ENCODE measurements at regions not wholly inside any gene's neighbourhood (a gene's known extent, or its start where the extent isn't known, plus 50 kb on each side); places are given as distances from the start of the nearest gene placed in this dataset.

- Histone ChIP-seq H3K27me3 (ENCODE audit: insufficient read depth, low read depth, low read length) (no peaks in the 10 kb centered on the region), H3K9me2 (ENCODE audit: insufficient read depth, low read length) (no peaks in the 10 kb centered on the region), H3K9me3 (ENCODE audit: low read length) (no peaks in the 10 kb centered on the region), H4K20me1 (ENCODE audit: insufficient read depth) (no peaks in the 10 kb centered on the region), H3F3A (ENCODE audit: insufficient read depth, low read length, poor library complexity, severe bottlenecking) (no peaks in the 10 kb centered on the region), H3K9ac (ENCODE audit: low read length) (no peak overlapping the region), H3K4me2 (ENCODE audit: low read length) (no peak overlapping the region), H3K36me3 (ENCODE audit: insufficient read depth, low read length) (no peaks in the 10 kb centered on the region), H2AFZ (ENCODE audit: low read depth, low read length) (no peak overlapping the region), H3K79me2 (replicated peaks; ENCODE audit: insufficient read depth, low read length) (no peaks in the 10 kb centered on the region), H3K27ac (ENCODE audit: low read length) (no peak overlapping the region), H3K4me3 (ENCODE audit: low read length) (no peak overlapping the region)
- TF ChIP-seq EZH2 (IDR thresholded peaks at IDR 0.05; ENCODE audit: borderline replicate concordance, insufficient read depth, low read length, poor library complexity, severe bottlenecking), result no peak
Measured at GRCh38 chr7:42687211-42688055, 224.4 kb downstream of the C7orf25 start.

DNA sequence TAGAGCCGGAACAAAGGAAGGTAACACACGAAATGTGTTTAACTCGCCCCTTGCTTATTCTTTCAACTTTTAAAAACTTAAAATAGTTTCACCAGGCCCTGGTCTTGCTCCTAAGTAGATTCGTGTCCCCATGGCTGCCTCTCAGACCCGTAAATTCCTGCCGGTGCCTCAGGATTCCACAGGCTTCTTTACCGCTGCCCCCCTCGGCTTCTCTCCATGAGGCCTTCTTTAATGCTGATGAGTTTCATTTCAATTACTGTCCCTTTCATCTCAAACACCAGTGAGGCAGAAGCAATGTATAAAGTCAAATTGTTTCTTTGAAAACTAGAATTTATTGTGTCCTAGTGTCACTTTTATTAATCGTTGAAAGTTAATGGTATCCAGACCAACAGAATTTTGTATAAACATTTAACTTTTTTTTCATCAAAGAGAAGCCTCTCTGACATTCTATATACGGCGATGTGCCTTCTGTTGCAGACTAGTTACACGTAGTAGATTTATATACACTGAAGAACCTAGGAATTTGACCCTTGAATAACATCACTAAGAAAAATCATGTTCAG lies 225.2 kb downstream of the C7orf25 start:
- no peak overlapping the region for H3K4me3 ChIP-seq (ENCODE audit: low read length)
- no peaks in the 10 kb centered on the region for H3F3A ChIP-seq (ENCODE audit: insufficient read depth, low read length, poor library complexity, severe bottlenecking)
- no peaks in the 10 kb centered on the region for H4K20me1 ChIP-seq (ENCODE audit: insufficient read depth)
- TF ChIP-seq REST (IDR thresholded peaks at IDR 0.05; ENCODE audit: borderline replicate concordance) (no peak), CTCF (IDR thresholded peaks at IDR 0.05; ENCODE audit: poor library complexity, severe bottlenecking) (no peak), RAD21 (conservative IDR thresholded peaks at IDR 0.05) (no peak), SMC3 (conservative IDR thresholded peaks at IDR 0.05; ENCODE audit: poor library complexity) (no peak), EP300 (conservative IDR thresholded peaks at IDR 0.05; ENCODE audit: poor library complexity, severe bottlenecking) (no peak), TAF1 (IDR thresholded peaks at IDR 0.05; ENCODE audit: low read depth) (no peak), POLR2AphosphoS5 (IDR thresholded peaks at IDR 0.05) (no peak), EZH2 (IDR thresholded peaks at IDR 0.05; ENCODE audit: borderline replicate concordance, insufficient read depth, low read length, poor library complexity, severe bottlenecking) (no peak)
- no peak overlapping the region for H3K9ac ChIP-seq (ENCODE audit: low read length)
- no peak overlapping the region for H3K4me2 ChIP-seq (ENCODE audit: low read length)
- H3K36me3 ChIP-seq (ENCODE audit: insufficient read depth, low read length), result no peaks in the 10 kb centered on the region
- H3K79me2 ChIP-seq (replicated peaks; ENCODE audit: insufficient read depth, low read length), result no peaks in the 10 kb centered on the region
- H3K27ac ChIP-seq (ENCODE audit: low read length), result no peak overlapping the region
- no peaks in the 10 kb centered on the region for H3K27me3 ChIP-seq (ENCODE audit: insufficient read depth, low read depth, low read length)
- H2AFZ ChIP-seq (ENCODE audit: low read depth, low read length), result no peak overlapping the region
- no peaks in the 10 kb centered on the region for H3K9me2 ChIP-seq (ENCODE audit: insufficient read depth, low read length)
- H3K9me3 ChIP-seq (ENCODE audit: low read length), result no peaks in the 10 kb centered on the region

Data from neural cell (in vitro differentiated cells).